PC-3 (cell line): ENCODE measurements at regions not wholly inside any gene's neighbourhood (a gene's known extent, or its start where the extent isn't known, plus 50 kb on each side); places are given as distances from the start of the nearest gene placed in this dataset.

Experiments
- EZH2 ChIP-seq: fragments of 300-600 bp; sonication (generic); IDR thresholded peaks from one replicate; pipeline ENCODE4 v1.6.1; 2017; ENCODE audit warnings: antibody characterized with exemption, mild to moderate bottlenecking, low read length; ENCODE audit not compliant: unreplicated experiment
- TF ChIP-seq, protein P1 (sequence below): fragments of 300-600 bp; sonication (generic); conservative IDR thresholded peaks from 2 replicates; pipeline ENCODE4 v1.5.1; 2017; ENCODE audit warnings: antibody characterized with exemption, low read depth, mild to moderate bottlenecking, low read length

DNA sequence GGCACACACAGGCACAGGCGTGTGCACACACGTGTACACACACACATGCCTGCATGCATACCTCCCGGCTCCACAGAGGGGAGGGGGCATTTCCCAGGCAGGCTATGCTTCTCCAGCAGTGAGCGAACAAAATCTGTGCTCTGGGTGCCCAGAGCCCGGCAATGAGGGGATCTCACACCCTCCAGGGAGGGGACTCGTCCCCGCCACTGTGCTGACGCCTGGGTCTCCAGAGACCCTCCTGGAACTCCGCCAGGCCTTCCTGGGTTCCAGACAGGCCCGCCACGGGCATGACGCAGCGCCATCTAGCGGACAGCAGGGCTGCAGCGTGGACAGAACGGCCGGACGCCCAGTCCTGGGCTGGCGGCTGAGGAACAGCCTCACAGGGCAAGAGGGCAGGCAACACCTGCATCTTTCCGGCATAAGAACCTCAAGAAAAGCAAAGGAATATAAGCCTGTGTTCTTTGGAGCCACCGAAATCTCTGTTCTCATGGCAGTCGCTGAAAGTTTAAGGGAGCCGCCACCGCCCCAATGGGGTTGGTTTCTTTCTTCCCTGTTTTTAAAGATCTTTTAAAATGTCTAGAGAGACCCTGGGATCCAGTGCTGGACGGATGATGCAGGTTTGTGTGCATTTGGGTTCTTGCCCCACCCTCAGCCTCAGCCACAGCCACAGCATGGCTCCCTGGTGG lies 135.6 kb upstream of the PPP1R26 start:
- TF ChIP-seq EZH2, result no peak
- TF ChIP-seq, protein P1, sequence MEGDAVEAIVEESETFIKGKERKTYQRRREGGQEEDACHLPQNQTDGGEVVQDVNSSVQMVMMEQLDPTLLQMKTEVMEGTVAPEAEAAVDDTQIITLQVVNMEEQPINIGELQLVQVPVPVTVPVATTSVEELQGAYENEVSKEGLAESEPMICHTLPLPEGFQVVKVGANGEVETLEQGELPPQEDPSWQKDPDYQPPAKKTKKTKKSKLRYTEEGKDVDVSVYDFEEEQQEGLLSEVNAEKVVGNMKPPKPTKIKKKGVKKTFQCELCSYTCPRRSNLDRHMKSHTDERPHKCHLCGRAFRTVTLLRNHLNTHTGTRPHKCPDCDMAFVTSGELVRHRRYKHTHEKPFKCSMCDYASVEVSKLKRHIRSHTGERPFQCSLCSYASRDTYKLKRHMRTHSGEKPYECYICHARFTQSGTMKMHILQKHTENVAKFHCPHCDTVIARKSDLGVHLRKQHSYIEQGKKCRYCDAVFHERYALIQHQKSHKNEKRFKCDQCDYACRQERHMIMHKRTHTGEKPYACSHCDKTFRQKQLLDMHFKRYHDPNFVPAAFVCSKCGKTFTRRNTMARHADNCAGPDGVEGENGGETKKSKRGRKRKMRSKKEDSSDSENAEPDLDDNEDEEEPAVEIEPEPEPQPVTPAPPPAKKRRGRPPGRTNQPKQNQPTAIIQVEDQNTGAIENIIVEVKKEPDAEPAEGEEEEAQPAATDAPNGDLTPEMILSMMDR, result peak; percentile 80
